NCI-H1105 treated with DMSO at 0.1 percent for 48 hours (cell line): ENCODE measurements at regions not wholly inside any gene's neighbourhood (a gene's known extent, or its start where the extent isn't known, plus 50 kb on each side); places are given as distances from the start of the nearest gene placed in this dataset.
"Not testable (repeated sequence)": the region's sequence is repeated elsewhere in the genome, so short reads cannot be mapped to it uniquely, and the experiment has no call there.

ENCODE experiments used
- DNase-seq: peaks from one replicate; lab custom pipeline; 2025; lab: John Stamatoyannopoulos, UW

GRCh38 chr14:58730792-58731464, 93.2 kb downstream of the DACT1 start:
- no peak for DNase-seq

GRCh38 chr14:58731465-58732293, 93.9 kb downstream of the DACT1 start:
- no peak for DNase-seq

DNA sequence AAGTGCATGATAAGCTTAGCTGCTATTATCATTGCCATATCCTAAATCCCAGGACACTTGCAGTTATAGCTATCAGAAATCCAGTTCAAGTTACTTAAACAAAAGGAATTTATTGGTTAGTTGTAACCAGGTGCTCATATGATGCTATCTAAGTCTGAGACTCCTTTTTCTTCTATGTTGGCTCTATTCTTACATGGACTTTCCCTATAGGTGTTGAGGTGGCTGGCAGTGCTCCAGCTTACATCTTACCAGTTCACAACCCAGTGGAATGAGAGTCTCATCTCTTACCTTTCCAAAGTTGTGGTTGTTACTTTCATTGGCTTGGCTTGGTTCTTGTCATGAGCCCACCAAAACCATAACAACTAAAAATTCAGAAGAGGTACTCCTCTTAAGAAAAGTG, 94.6 kb downstream of the DACT1 start:
- no peak for DNase-seq

GRCh38 chr14:58733451-58734208, 95.9 kb downstream of the DACT1 start:
- no peak for DNase-seq

GRCh38 chr14:58735596-58735995, 97.8 kb downstream of the DACT1 start:
- no peak for DNase-seq

DNA sequence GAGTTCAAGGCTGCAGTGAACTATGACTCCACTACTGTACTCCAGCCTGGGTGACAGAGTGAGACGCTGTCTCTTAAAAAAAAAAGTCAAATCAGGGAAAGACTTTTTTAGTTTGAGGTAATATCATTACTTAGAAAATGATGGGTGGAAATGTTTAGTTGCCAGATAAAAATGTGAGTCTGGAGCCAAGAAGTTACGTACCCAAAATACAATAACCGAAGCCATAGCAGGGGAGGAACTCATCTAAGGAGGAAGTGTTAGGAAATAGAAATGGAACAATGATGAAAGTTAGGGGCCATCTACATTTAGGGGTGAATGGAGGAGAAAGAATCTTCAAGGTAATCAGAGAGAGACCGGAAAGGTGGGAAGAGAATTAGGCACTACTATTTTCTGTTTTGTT, 98.8 kb downstream of the DACT1 start:
- no peak for DNase-seq

- no peak for DNase-seq
Measured at GRCh38 chr14:58737511-58737910, 99.7 kb downstream of the DACT1 start.

DNA sequence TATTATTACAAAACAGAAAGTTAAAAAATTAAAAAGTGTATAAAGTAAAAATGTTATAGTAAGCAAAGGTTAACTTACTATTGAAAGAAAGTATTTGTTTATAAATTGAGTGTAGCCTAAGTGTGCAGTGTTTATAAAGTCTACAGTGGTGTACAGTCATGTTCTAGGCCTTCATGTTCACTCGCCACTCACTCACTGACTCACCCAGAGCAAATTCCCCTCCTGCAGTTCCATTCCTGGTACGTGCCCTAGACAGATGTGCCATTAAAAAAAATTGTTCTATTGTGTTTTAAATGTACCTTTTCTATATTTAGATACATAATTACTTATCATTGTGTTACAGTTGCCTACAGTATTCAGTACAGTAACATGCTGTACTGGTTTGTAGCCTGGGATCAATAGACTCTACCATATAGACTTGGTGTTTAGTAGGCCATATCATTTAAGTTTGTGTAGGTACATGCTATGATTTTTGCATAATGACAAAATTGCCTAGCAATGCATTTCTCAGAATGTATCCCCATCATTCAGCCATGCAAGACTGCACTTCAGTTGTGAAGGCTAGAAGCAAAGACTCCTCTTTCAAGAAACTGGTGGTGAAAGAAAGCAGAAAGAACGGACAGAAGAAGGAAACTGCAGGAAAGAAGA, 100.6 kb downstream of the DACT1 start:
- DNase-seq, result no peak

- no peak for DNase-seq
Measured at GRCh38 chr14:58738876-58739275, 101.1 kb downstream of the DACT1 start.

- DNase-seq, result no peak
Measured at GRCh38 chr14:58739674-58740073, 101.9 kb downstream of the DACT1 start.

- no peak for DNase-seq
Measured at GRCh38 chr14:58740379-58740935, 102.7 kb downstream of the DACT1 start.

- DNase-seq, result no peak
Measured at GRCh38 chr14:58744801-58745394, 107.1 kb downstream of the DACT1 start.

- no peak for DNase-seq
Measured at GRCh38 chr14:58746261-58746660, 108.5 kb downstream of the DACT1 start.

GRCh38 chr14:58746701-58747100, 108.9 kb downstream of the DACT1 start:
- DNase-seq, result no peak

- DNase-seq, result no peak
Measured at GRCh38 chr14:58747181-58747580, 109.4 kb downstream of the DACT1 start.

GRCh38 chr14:58748251-58748650, 110.5 kb downstream of the DACT1 start:
- not testable (repeated sequence) for DNase-seq

GRCh38 chr14:58749066-58749669, 111.4 kb downstream of the DACT1 start:
- DNase-seq, result peak; percentile 36

DNA sequence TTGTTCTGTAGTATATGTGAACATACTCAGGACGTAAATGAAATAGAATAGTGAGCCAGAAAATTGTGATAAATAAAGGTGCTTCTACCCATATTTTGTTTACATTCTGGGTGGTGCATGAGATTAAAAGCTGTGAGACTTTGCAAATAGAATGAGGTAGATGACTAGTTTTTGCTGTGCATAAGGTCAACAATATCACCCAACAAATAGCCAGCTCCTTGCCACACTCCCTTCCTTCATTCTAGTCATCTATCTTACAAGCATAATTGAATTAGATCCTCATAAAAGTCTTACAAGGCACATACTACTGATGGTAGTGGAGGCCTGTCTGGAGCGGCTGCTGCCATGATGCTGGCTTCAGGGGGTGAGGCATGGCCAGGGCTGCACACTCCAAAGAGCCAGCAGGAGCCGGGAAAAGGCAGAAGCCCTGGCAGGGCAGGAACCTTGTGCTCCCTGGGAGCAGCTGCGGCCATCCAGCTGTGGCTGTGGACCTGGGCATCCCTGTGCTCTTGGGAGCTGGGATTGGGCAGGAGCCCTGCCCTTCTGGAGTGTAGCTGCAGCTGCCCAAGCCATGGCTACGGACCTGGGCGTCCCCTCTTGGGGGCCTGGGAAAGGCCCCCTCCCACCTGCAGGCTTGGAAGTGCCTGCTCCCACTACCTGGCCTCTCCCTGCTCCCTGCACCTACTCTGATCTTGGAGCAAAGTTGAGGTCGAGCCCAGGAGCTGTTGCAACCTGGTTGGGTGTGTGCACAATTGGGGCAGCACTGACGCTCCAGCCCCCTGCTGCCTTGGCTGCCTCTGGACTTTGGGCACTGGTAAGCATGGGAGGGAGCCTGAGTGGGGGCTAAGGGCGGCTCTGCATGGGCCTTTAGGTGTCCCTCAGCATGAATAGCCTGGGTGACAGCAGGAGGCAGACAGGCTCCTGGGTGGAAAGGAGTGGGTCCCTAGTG, 112.8 kb downstream of the DACT1 start:
- no peak for DNase-seq

- DNase-seq, result no peak
Measured at GRCh38 chr14:58751788-58752187, 114.0 kb downstream of the DACT1 start.

GRCh38 chr14:58752289-58752688, 114.5 kb downstream of the DACT1 start:
- DNase-seq, result no peak
